ENCODE measurements at regions not wholly inside any gene's neighbourhood (a gene's known extent, or its start where the extent isn't known, plus 50 kb on each side); places are given as distances from the start of the nearest gene placed in this dataset.
"Not testable (repeated sequence)": the region's sequence is repeated elsewhere in the genome, so short reads cannot be mapped to it uniquely, and the experiment has no call there.

- no peak for ATAC-seq
These were observed 155.1 kb upstream of the NEBL start for GRCh38 chr10:21052072-21052708.

DNA sequence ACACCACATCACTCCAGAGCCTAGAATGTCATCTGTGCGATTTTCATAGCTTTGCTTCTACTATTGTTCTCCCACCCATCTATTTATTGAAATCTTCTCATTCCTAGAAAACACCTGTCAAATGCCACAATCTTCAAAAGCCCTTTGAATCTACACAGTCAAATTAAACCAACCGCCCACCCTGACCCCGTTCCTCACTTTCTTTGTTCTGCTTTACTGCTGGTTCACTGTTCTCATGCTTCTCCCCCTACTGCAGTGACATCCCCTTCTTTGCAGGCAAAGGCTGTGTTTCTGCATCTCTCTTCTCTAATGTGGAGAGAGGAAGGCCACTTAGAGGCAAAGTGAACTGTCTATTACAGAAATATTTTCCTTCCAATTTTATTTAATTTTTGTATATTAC lies 152.4 kb upstream of the NEBL start:
- ATAC-seq = no peak

DNA sequence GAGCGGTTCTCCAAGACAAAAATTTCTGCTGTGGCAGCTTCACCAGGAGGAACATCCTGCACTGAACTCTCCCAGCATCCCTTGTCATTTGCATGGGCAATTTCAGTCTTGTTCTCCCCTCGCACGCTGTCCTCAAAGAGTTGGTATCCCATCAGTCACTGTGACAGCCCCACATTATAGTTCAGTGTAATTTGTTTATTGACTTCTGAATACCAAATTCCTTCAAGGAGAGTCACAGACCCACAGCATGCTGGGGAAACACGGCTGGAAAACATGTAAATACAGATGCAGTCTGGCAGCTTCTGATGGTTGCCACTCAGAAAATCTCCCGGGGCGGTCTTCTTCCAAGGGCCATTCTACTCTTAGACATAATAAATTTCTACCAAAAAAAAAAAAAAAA lies 151.0 kb upstream of the NEBL start:
- no peak for ATAC-seq

- ATAC-seq = no peak
These were observed 150.4 kb upstream of the NEBL start for GRCh38 chr10:21047511-21047910.

DNA sequence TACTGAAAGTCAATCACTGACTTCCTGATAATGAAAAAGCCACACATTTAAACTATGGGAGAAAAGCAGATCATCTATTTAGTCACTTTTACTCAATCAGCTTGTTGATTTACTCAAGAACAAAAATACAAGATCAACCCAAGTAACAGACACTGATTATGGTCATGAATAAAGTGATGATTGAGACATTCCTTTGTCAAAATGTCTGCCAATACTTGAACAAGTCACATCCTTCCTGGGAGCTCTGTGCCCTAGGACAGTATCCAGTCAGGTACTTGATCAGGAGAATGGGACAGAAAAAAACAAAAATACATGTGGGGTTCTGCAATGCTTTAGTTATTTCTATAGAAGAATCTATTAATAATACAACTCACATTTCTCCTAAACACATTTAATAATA lies 150.0 kb upstream of the NEBL start:
- ATAC-seq = no peak

- no peak for ATAC-seq
These were observed 145.9 kb upstream of the NEBL start for GRCh38 chr10:21043044-21043443.

DNA sequence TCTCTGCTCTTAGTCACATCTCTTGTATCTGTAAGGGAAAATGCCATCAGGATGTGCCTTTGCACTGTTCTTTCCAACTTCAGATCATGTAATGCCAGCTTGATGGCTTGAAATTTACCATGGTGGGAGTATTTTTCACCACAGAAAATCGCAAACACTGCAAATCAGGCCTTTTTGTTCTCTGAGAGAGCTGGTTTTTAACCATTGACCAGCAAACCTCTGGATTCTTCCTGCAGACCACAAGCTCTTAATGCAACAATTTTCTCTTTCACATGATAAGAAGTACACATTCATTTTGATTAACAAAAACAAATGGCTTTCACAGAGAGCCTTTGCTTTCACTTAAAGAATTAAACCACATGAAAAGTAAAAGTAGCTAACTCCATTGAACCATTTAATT lies 145.4 kb upstream of the NEBL start:
- no peak for ATAC-seq

- ATAC-seq = no peak
These were observed 144.8 kb upstream of the NEBL start for GRCh38 chr10:21041763-21042458.

DNA sequence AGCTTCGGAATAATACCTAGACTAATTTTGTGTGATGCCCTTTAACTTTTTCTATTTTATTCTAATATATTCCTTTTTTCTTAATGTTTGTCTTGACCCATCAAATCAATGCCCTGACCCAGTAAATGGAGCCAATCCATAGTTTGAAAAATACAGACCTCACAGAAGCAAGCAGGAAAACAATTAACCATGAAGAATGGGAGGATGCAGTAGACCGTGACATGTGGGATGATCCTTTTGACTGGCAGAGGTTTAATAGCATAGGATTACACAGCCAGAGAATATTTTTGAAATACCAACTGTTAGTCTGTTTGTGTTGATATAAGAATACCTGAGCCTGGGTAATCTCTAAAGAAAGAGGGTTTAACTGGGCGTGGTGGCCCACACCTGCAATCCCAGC lies 142.6 kb upstream of the NEBL start:
- no peak for ATAC-seq

DNA sequence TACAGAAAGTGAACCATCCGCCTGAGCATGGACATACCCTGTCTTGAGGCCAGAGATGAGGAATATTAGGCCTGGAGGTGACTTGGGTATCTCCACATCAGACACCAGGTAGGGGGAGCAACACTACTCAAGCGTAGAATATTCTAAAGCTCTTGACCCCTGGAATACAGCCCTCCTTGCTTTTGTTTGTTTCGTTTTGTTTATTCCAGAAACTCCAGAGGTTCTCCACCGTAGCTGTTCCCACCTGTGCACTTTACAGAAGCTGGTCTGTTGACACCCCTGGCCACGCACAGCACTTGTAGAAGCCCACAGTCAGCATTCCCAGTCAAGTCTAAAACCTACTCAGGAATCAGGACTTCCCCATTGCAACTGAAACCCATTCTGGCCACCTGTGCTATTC lies 139.6 kb upstream of the NEBL start:
- no peak for ATAC-seq

DNA sequence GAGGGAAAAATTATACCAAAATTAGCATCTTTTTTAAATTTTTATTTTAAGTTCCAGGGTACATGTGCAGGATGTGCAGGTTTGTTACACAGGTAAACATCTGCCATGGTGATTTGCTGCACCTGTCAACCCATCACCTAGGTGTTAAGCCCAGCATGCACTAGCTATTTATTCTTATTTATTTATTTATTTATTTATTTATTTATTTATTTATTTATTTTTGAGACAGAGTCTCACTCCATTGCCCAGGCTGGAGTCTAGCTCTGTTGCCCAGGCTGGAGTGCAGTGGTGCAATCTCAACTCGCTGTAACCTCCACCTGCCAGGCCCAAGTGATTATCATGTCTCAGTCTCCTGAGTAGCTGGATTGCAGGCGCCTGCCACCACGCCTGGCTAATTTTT lies 137.7 kb upstream of the NEBL start:
- not testable (repeated sequence) for ATAC-seq

- ATAC-seq = no peak
These were observed 137.1 kb upstream of the NEBL start for GRCh38 chr10:21034241-21034640.

DNA sequence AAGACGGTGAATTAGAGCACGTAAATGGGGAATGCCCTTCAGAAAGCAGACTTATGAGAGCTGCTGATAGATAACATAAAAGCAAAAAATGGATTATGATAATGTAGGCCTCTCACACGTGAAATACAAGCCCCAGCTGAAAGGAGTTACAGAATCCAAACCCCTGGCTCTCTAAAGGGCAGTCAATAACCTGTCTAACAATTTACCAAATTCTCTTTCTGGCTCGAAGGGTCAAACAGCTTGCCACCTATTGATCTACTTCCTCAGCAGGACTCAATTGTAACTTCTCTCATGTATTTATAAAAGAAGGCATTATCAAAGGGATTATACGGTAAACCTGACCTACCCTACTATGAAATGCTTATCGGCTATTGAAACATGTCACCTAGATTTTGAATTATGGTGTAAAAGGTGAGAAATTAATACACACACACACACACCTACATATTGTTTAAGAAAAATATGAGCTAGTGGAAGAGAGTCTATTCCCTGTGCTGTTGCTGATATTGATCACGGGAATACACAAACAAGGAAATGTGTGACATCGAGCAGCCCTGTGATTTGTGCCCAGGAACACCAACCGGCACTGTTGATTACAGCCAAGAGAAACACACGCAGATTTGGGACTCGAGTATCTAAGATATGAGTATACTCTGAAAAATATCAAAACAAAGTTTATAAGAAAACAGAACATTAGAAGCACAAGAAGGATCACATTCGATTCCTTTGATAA lies 135.6 kb upstream of the NEBL start:
- no peak for ATAC-seq

DNA sequence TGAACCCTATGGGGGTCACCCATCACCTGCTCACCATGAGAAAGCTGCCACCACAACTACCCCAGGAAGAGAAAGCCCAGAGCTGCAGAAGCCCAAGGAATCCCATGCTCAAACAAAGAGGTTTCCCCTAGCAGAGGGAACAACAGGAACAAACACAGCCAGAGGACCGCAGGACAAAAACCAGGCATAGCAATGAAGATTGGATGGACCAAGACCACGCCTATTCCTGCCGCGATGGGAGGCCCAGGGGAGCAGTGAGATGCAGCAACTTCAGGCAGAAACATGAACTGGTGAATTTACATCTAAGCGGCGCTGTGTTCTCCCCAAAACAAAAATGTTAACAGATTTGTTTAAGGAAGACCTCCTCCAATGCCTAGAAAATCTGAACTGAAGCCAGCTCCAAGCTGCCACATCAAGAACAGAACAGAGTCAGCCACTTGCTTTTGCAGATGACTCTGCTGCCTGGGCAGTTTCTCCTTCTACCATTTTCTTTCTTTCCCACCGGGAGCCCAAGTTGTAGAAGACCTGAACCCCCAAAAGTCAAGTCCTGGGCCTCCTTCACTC lies 134.2 kb upstream of the NEBL start:
- no peak for ATAC-seq

GRCh38 chr10:21030091-21030490 lies 133.0 kb upstream of the NEBL start:
- peak; percentile 88 for ATAC-seq

- ATAC-seq = peak; percentile 41
These were observed 125.7 kb upstream of the NEBL start for GRCh38 chr10:21022821-21023220.

- ATAC-seq = no peak
These were observed 124.9 kb upstream of the NEBL start for GRCh38 chr10:21021843-21022594.

GRCh38 chr10:21021231-21021630 lies 124.1 kb upstream of the NEBL start:
- ATAC-seq = no peak

- ATAC-seq = peak; percentile 35
These were observed 123.4 kb upstream of the NEBL start for GRCh38 chr10:21020545-21020944.

GRCh38 chr10:21019436-21019835 lies 122.3 kb upstream of the NEBL start:
- no peak for ATAC-seq

DNA sequence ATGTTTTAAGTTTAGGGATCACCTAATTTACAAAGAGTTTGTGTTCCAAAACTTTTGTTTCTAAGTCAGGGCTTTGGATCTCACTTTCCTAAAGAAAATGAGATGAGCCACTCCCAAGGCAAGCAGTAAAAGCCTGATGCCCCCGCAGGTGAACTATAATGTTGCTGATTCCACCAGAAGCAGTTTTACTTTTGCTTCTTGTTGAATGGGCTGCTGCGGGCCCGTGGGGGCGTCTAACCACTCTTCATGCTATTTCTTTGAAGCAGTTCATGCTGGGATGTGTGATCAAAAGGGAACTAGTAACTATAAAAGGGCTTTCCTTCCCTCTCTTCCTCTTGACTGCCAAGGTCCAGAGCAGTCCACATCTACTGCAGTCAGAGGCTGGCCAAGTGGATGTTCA lies 118.7 kb upstream of the NEBL start:
- ATAC-seq = no peak

GRCh38 chr10:21014141-21014540 lies 117.0 kb upstream of the NEBL start:
- no peak for ATAC-seq

DNA sequence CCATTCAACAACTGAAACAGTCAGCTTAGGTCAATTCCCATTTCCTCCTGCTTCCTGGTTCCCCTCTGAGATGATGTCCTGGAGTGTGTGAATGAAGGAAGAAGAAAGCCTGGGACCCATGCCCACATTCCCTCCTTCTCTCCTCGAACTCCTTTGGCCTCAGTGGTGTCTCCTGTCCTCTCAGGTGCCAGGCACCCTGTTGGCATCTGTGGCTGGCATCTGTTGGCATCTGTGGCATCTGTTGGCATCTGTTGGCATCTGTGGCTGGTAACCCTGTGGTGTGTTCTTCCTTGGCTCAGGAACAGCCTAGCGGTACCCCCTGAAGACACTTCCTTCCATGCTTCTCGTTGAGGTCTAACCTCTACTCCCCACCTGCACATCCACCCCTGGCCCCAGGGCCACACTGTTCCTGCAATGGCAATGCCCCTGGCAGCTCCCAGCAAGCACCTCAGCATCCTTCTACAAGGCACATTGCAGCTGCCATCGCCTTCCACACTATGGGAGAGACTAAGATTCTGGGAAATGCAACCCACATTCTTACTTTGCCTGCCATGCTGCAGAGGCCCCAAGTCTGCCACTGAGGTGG lies 114.4 kb upstream of the NEBL start:
- ATAC-seq = no peak

All from esophagus mucosa (tissue), 1 donor.